22Rv1 (cell line): ENCODE measurements at regions not wholly inside any gene's neighbourhood (a gene's known extent, or its start where the extent isn't known, plus 50 kb on each side); places are given as distances from the start of the nearest gene placed in this dataset.

ENCODE experiments used
- H3K27ac ChIP-seq: fragments of 450-650 bp; 2 replicates; pipeline ENCODE4 v1.5.1; 2017
- ZFX ChIP-seq: fragments of 450-650 bp; IDR thresholded peaks from 2 replicates; pipeline ENCODE4 v1.6.1; 2017; ENCODE audit warnings: antibody characterized with exemption, borderline replicate concordance
- TF ChIP-seq, protein P1 (sequence below): fragments of 450-650 bp; IDR thresholded peaks from 2 replicates; pipeline ENCODE4 v1.5.1; 2017; ENCODE audit warnings: mild to moderate bottlenecking

DNA sequence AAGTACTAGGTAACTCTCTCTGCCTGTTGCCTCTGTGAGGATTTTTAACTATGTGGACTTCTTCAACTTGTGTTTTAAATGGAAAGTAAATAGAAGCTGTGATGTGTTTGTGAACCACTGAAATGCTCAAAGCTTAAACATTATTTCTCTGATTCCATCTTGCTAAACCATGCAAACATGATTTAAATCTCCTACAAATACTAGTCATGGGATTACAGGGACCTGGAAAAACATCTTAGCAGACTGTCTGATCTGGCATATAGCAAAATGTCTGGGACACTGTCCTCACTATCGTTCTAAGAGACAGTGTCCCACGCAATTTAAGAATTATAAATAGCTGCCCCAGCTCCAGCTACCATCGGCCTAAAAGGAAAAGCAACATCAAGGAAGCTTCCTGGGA is 914.5 kb upstream of the FAT3 start:
- no peak overlapping the region for H3K27ac ChIP-seq
- no peak for TF ChIP-seq ZFX
- TF ChIP-seq, protein P1, sequence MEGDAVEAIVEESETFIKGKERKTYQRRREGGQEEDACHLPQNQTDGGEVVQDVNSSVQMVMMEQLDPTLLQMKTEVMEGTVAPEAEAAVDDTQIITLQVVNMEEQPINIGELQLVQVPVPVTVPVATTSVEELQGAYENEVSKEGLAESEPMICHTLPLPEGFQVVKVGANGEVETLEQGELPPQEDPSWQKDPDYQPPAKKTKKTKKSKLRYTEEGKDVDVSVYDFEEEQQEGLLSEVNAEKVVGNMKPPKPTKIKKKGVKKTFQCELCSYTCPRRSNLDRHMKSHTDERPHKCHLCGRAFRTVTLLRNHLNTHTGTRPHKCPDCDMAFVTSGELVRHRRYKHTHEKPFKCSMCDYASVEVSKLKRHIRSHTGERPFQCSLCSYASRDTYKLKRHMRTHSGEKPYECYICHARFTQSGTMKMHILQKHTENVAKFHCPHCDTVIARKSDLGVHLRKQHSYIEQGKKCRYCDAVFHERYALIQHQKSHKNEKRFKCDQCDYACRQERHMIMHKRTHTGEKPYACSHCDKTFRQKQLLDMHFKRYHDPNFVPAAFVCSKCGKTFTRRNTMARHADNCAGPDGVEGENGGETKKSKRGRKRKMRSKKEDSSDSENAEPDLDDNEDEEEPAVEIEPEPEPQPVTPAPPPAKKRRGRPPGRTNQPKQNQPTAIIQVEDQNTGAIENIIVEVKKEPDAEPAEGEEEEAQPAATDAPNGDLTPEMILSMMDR: no peak

GRCh38 chr11:91308069-91308468 is 916.5 kb upstream of the FAT3 start:
- H3K27ac ChIP-seq: no peak overlapping the region
- TF ChIP-seq, protein P1: no peak
- TF ChIP-seq ZFX: no peak

GRCh38 chr11:91305402-91305801 is 919.2 kb upstream of the FAT3 start:
- no peak overlapping the region for H3K27ac ChIP-seq
- TF ChIP-seq, protein P1: no peak
- no peak for TF ChIP-seq ZFX

- no peak overlapping the region for H3K27ac ChIP-seq
- TF ChIP-seq, protein P1: no peak
- no peak for TF ChIP-seq ZFX
Observed at GRCh38 chr11:91303749-91304148, 920.9 kb upstream of the FAT3 start.

- TF ChIP-seq, protein P1: no peak
- no peak for TF ChIP-seq ZFX
- no peak overlapping the region for H3K27ac ChIP-seq
Observed at GRCh38 chr11:91299980-91300379, 924.6 kb upstream of the FAT3 start.

DNA sequence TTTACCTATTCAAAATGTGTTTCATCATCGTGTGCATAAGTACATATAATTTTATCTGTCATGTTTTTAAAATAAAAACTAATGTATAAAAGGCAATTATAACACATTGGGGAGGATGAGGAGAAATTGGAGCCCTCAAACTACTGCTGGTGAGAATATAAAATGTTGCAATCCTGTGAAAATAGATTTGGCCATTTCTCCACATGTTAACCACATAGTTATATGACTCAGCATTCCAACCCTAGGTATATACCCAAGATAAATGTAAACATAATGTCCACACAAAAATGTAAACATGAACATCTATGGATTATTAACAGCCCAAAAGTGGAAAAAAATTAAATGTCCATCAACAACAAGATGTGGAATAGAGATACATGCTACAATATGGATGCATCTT is 928.0 kb upstream of the FAT3 start:
- TF ChIP-seq, protein P1: no peak
- TF ChIP-seq ZFX: no peak
- H3K27ac ChIP-seq: no peak overlapping the region

GRCh38 chr11:91295591-91295990 is 929.0 kb upstream of the FAT3 start:
- TF ChIP-seq, protein P1: no peak
- no peak overlapping the region for H3K27ac ChIP-seq
